ENCODE measurements at regions not wholly inside any gene's neighbourhood (a gene's known extent, or its start where the extent isn't known, plus 50 kb on each side); places are given as distances from the start of the nearest gene placed in this dataset.

GRCh38 chr18:40420675-40421074 is 1534.4 kb upstream of the PIK3C3 start:
- Histone ChIP-seq H3K14ac (ENCODE audit: insufficient read length) (no peak overlapping the region), H3K27ac (ENCODE audit: low read depth, low read length) (no peak overlapping the region), H3K36me3 (ENCODE audit: control insufficient read depth in 2 of 4, insufficient read depth in 4 of 4, low read length in 3 of 4) (no peaks in the 10 kb centered on the region), H4K91ac (replicated peaks; ENCODE audit: insufficient read length, low read length) (no peak overlapping the region), H2BK120ac (replicated peaks; ENCODE audit: low read depth, low read length) (no peak overlapping the region), H3K79me1 (ENCODE audit: low read depth, low read length) (no peaks in the 10 kb centered on the region), H3K27me3 (replicated peaks in 1 of 4; ENCODE audit: control insufficient read depth in 3 of 4, extremely low read depth in 1 of 4, insufficient read depth in 3 of 4, low read length in 3 of 4) (no peaks in the 10 kb centered on the region), H2BK15ac (ENCODE audit: low read length) (no peak overlapping the region), H3K4me3 (ENCODE audit: extremely low read depth in 1 of 4, insufficient read depth in 2 of 4, low read depth in 3 of 4, low read length in 4 of 4) (no peak overlapping the region), H3K9me3 (ENCODE audit: insufficient read depth in 2 of 2, low read depth in 1 of 2, low read length in 1 of 2) (no peaks in the 10 kb centered on the region), H3K23ac (ENCODE audit: insufficient read length) (no peak overlapping the region), H3K4me2 (ENCODE audit: insufficient read depth in 1 of 2, low read depth in 2 of 2, low read length in 2 of 2) (no peak overlapping the region), H3K4ac (replicated peaks; ENCODE audit: insufficient read length, low read depth, low read length) (no peak overlapping the region), H3K9ac (replicated peaks in 1 of 4; ENCODE audit: extremely low read depth in 1 of 4, low read depth in 3 of 4, low read length in 3 of 4) (no peak overlapping the region), H3K23me2 (ENCODE audit: low read depth, low read length) (no peaks in the 10 kb centered on the region), H3K18ac (ENCODE audit: extremely low read depth, low read length) (no peak overlapping the region), H2AK5ac (ENCODE audit: low read depth, low read length) (no peak overlapping the region), H3K56ac (replicated peaks; ENCODE audit: insufficient read length, low read depth, low read length) (no peak overlapping the region), H4K20me1 (replicated peaks in 1 of 2; ENCODE audit: control insufficient read depth in 1 of 2, insufficient read depth in 2 of 2, low read length in 2 of 2) (no peaks in the 10 kb centered on the region), H2BK20ac (ENCODE audit: low read length) (no peak overlapping the region), H2AFZ (ENCODE audit: low read length) (no peak overlapping the region), H3K4me1 (replicated peaks in 1 of 4; ENCODE audit: control insufficient read depth in 3 of 4, insufficient read depth in 4 of 4, low read length in 3 of 4) (no peaks in the 10 kb centered on the region), H4K8ac (ENCODE audit: extremely low read depth, insufficient read depth, low read length) (no peak overlapping the region), H2BK5ac (ENCODE audit: low read depth, low read length) (no peak overlapping the region), H3K79me2 (ENCODE audit: control insufficient read depth in 1 of 2, insufficient read depth in 2 of 2, low read length in 2 of 2) (no peaks in the 10 kb centered on the region), H2BK12ac (ENCODE audit: low read depth, low read length) (no peak overlapping the region), H4K5ac (ENCODE audit: insufficient read length, low read depth, low read length) (no peak overlapping the region)
- WGBS, 2 experiments (ENCODE audit: extremely low coverage in 1 of 2, insufficient coverage in 1 of 2, insufficient read length in 1 of 2, insufficient replicate concordance in 2 of 2, low coverage in 1 of 2, low lambda C conversion rate in 2 of 2, missing lambda C conversion rate in 1 of 2): 90% methylated on average over 1 of the region's 1 CpG; no CpG with 5 or more reads in 1 of the 2 experiments
- no peak for FAIRE-seq
- TF ChIP-seq RFX5 (IDR thresholded peaks at IDR 0.05; ENCODE audit: borderline replicate concordance, low read depth, low read length) (no peak), CEBPB (IDR thresholded peaks at IDR 0.05; ENCODE audit: low read depth, low read length) (no peak)
- DNase-seq (ENCODE audit: low read depth in 1 of 2, low spot score in 2 of 2): no peak
- ChIA-PET CTCF (ENCODE audit: partially characterized antibody) (interaction anchor here (0.6 to 1.1 kb wide), 4 partner anchors 11 to 1236 kb away, joined by 3 read pairs; no protein-coding TSS in a partner anchor), POLR2A (ENCODE audit: partially characterized antibody) (no interaction called here)

Data from H1 (cell line).